ENCODE measurements at regions not wholly inside any gene's neighbourhood (a gene's known extent, or its start where the extent isn't known, plus 50 kb on each side); places are given as distances from the start of the nearest gene placed in this dataset.
"Not testable (repeated sequence)": the region's sequence is repeated elsewhere in the genome, so short reads cannot be mapped to it uniquely, and the experiment has no call there.

DNA sequence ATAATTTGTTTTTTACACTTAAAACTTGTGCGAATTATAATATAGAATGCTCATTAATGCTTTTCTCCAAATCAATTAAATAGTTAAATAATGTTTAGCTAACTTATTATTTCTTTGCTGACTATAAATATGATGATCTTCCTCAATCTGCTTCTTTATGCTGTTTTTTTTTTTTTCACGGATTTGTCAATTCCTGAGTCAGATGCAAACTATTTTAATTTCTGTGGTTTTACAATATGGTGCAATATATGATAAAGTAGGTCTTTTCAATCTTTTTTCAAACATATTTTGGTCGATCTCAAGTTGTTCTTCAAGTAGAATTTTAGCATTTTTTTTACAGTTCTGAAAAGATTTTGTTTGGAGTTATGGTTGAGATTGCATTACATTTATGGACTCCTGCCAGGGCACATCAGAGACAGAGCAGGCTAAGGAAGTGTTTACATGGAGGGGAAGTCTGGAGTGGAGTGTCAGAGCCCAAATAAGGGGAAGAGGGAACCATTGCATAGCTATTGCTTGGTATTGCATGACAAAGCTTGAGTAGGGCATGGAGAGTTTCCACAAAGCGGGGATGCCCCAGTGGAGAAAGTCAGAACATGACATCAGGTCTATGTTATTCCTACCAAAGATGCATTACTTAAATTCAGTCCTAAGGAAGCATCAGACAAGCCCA lies 204.4 kb downstream of the OTUD1 start:
- no peak for DNase-seq (ENCODE audit: low read depth, low spot score)

- DNase-seq (ENCODE audit: low read depth, low spot score) = no peak
These were observed 209.7 kb downstream of the OTUD1 start for GRCh38 chr10:23648618-23649017.

GRCh38 chr10:23656735-23657134 lies 217.9 kb downstream of the OTUD1 start:
- no peak for DNase-seq (ENCODE audit: low read depth, low spot score)

GRCh38 chr10:23657677-23658076 lies 218.8 kb downstream of the OTUD1 start:
- DNase-seq (ENCODE audit: low read depth, low spot score) = no peak

GRCh38 chr10:23671866-23672265 lies 233.0 kb downstream of the OTUD1 start:
- not testable (repeated sequence) for DNase-seq (ENCODE audit: low read depth, low spot score)

DNA sequence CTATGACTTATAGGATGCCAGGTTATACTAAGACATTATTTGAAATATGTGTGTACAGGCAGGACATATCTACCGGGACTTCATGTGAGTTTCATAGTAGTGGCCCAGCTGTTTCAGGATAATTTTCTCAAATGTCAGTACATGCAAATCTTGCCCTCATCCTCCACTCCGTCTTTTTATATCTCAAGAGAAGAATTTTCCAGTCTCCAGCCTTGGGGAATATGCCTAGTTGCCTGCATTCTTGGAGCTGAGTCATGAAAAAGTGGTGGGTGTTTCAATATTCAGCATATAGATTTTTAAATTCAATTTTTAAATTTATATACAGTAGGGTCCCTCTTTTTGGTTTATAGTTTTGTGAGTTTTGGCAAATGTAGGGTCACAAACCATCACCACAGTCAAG lies 236.7 kb downstream of the OTUD1 start:
- no peak for DNase-seq (ENCODE audit: low read depth, low spot score)

- no peak for DNase-seq (ENCODE audit: low read depth, low spot score)
These were observed 237.4 kb downstream of the OTUD1 start for GRCh38 chr10:23676296-23676695.

GRCh38 chr10:23686722-23687121 lies 247.8 kb downstream of the OTUD1 start:
- no peak for DNase-seq (ENCODE audit: low read depth, low spot score)

DNA sequence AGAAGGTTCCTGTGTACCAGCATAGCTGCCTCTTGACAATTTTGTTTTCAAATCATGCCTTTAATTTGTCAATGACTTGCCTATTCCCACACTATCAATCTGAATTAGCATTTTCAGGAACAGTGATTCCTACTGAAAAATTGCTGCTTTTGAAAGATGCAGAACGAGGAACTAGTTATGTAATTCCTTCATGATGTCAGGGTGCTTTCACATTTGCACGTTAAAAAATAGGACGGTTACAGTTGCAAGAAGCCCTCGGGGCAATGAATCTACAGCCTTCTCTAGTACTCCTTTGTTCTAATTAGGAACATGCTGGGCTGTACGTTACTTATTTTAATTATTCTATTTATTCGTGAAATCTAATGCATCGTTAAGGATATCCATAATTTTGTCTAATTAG lies 253.9 kb downstream of the OTUD1 start:
- DNase-seq (ENCODE audit: low read depth, low spot score) = no peak

- no peak for DNase-seq (ENCODE audit: low read depth, low spot score)
These were observed 254.6 kb downstream of the OTUD1 start for GRCh38 chr10:23693501-23693901.

DNA sequence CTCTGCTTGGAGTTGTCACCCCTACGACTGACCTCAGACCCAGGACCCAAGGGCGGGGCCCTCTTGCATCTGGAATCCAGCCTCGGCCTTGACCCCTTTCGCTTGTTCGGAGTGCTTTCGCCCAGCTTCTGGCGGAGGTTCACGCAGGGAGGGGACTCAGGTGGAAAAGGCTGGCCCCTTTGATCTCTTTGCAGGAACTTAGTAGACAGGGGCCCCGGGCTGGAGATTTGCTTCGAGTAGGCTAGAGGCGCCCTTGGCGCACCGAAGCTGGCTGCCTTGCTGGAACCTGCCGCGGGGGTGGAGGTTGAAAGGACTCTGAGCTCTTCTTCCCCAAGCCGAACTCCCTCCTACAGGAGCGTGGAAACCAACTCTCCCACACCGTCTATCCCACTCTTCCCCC lies 255.1 kb downstream of the OTUD1 start:
- DNase-seq (ENCODE audit: low read depth, low spot score) = no peak

- DNase-seq (ENCODE audit: low read depth, low spot score) = no peak
These were observed 255.6 kb downstream of the OTUD1 start for GRCh38 chr10:23694446-23694920.

DNA sequence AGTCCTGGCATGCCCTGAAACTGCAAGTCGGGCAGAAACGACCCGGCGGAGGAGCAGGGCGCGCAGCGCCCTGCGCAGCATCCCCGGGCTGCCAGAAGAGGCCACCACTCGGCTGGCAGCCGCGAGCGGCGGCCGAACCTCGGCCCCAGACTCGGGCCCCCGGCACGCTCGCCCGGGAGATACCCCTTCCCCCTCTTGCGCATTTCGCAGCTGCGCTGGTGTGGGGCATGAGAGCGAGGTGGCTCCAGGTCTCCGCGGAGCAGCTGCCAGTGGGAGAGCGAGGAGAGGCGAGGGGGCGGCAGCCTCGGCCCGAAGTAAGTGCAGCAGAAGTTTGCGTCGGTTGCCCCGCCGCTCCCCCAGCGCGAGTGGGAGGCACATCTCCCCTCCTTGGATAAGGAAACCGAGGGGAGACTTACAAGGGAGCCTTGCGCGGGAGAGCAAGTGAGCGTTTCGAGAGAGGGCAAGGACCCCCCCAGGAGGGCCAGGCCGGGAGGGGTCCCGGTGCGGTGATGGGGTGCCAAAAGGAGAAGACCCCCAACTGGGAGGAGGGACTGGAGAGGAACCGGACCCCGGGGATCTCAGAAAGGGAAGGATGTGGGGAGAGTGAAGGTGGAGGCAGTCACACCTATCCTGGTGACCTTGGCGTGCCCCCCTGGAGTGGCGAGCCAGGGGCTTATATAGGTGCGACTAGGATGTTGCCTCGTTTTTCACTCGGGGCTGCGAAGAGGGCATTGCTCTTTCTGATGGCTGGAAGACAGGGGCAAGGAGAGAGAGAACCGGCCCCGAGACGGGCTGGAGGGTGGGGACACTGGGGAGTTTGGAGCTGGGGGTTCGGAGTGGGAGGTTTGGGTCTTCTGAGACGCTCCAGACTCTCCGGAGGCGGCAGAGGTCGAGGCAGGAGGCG lies 256.3 kb downstream of the OTUD1 start:
- no peak for DNase-seq (ENCODE audit: low read depth, low spot score)

DNA sequence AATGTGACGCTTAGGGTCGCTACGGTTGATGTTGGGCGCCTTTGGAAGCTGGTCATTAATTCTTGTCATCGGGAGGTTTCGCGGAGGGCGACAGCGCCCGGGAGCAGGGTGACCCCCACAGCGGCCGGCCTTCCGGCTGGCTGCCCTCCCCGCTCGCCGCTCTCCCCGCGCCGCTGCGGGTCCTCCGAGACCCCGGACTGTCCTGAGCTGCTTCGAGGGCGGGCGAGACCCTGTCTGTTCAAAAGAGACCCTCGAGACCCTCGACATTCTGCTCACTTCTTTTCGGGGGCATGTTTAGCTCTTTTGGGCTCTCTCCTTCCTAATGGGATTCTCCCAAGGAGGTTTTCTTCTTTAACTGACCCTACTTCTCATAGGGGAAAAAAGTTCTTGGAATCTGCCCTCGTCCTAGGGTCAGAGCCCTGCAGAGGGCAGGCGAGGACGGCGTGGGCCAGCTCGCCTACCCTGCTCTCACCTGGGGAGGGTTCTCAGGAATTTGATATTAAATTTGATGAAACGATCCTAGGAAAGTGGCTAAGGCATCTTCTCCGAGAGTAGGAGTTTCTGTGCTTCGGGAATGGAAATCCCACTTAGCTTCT lies 257.0 kb downstream of the OTUD1 start:
- no peak for DNase-seq (ENCODE audit: low read depth, low spot score)

DNA sequence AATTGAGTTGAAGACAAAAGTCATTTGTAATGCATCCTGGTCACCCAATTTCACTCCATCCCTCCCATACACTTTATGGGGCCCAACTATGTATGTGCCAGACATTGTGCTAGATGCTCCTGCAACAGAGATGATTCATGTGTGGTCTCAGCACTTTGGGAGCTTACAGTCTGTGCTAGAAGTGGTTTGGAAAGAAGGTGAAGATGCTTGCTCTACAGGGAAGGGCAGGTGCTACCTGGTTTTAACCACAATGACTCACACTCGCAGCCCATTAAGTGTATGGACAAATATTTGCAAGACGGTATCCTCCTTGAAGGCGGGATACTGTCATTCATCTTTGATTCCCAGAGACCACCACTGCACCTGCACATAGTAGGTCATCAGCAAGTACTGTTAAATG lies 257.6 kb downstream of the OTUD1 start:
- no peak for DNase-seq (ENCODE audit: low read depth, low spot score)

DNA sequence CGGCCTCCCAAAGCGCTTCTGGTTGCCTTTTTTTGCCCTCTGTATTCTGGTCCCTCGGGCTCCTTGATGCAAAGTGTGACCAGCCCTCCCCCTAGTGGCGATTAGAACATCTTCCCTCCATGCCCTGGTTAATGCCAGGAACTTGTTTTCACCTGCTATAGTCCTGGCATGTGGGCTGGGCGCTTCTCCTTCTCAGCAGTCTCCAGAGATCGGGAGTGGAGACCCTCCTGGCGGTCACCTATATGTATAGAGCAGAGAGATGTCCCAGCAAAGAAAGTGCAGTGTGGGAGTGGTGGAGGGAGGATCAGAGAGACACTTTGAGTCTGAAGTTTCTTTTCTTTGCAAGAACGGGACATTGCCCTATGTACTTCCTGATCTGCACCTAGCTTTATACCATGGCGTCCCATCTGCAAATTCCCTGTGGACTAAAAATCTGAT lies 264.1 kb downstream of the OTUD1 start:
- peak; percentile 27 for DNase-seq (ENCODE audit: low read depth, low spot score)

GRCh38 chr10:23715363-23715762 lies 276.5 kb downstream of the OTUD1 start:
- no peak for DNase-seq (ENCODE audit: low read depth, low spot score)

GRCh38 chr10:23717913-23718312 lies 279.0 kb downstream of the OTUD1 start:
- DNase-seq (ENCODE audit: low read depth, low spot score) = no peak

DNA sequence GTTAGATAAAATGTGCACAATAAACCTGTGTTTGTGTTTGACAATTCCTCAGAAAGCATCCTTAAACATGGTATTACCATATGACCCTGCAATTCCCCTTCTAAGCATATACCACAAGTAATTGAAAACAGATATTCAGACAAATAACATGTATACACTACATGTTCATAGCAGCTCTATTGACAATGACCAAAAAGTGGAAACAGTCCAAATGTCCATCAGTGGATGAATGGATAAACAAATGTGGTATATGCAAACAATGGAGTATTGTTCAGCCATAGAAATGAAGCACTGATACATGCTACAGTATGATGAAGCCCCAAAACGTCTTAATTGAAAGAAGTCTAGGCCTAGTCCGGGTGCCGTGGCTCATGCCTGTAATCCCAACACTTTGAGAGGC lies 280.1 kb downstream of the OTUD1 start:
- DNase-seq (ENCODE audit: low read depth, low spot score) = no peak

DNA sequence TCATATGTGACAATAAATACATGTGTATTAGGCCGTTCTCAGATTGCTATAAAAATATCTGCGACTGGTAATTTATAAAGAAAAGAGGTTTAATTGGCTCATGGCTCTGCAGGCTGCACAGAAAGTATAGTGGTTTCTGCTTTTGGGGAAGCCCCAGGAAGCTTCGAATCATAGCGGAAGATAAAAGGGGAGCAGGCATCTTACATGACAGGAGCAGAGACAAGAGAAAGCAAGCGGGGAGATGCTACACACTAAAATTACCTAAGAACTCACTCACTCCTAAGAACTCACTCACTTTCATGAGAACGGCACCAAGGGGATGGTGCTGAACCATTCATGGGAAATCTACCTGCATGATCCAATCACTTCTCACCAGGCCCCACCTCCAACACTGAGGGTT lies 284.9 kb downstream of the OTUD1 start:
- DNase-seq (ENCODE audit: low read depth, low spot score) = no peak

- DNase-seq (ENCODE audit: low read depth, low spot score) = no peak
These were observed 286.7 kb downstream of the OTUD1 start for GRCh38 chr10:23725548-23725947.

GRCh38 chr10:23742368-23742767 lies 303.5 kb downstream of the OTUD1 start:
- no peak for DNase-seq (ENCODE audit: low read depth, low spot score)

DNA sequence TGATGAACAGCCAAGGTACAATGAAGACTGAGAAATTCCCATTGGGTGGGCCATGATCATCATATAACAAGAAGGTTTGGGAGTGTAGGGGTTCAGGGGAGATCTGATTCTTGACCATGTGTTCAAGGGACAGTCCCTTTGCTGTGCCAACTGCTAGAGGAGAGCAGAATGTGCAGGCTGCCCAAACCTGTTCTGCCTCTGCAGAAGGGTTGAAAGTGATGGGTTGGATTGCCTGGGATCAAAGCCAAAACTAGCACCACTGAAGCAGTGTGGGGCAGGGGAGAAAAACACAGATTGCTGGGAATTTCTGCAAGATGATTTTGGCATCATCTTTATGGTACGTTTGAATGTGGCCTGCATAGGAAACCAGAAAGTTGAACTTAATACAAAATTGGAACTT lies 303.9 kb downstream of the OTUD1 start:
- DNase-seq (ENCODE audit: low read depth, low spot score) = no peak
